Endothelial cell of umbilical vein (primary cell): ENCODE measurements at regions not wholly inside any gene's neighbourhood (a gene's known extent, or its start where the extent isn't known, plus 50 kb on each side); places are given as distances from the start of the nearest gene placed in this dataset.

Experiments used
- BruUV-seq: library from RNA; stranded (reverse); fragments of 400-500 nt; replicated peaks from 2 replicates; lab custom pipeline; 2021; lab: Mats Ljungman, UMichigan
- CTCF ChIA-PET: fragments of 300-600, 350-600 bp; sonication (Branson Sonifier 250); formaldehyde crosslinking; loops from one replicate; lab custom pipeline; 2021; ENCODE audit warnings: antibody characterized with exemption, inconsistent platforms; lab: Charles Lee
- POLR2A ChIA-PET: fragments of 300-600, 350-600 bp; sonication (Branson Sonifier 250); formaldehyde crosslinking; loops from one replicate; lab custom pipeline; 2021; ENCODE audit warnings: antibody characterized with exemption, inconsistent platforms; lab: Charles Lee
- DNase-seq: peaks from one replicate; pipeline ENCODE4 v3.0.0-alpha.2; 2011; ENCODE audit warnings: low read depth, low spot score
- FAIRE-seq: peaks from 2 replicates; lab custom pipeline; 2011; peaks lifted over from hg19 to GRCh38; lab: Jason Lieb, UNC
- H2AFZ ChIP-seq: 2 replicates; pipeline ENCODE4 v1.6.0; 2012; ENCODE audit warnings: low read depth, low read length, control low read depth, inconsistent platforms
- H3K27ac ChIP-seq: 2 replicates; pipeline ENCODE4 v1.5.1; 2011; ENCODE audit warnings: low read depth, mild to moderate bottlenecking, control low read depth, low read length, moderate library complexity; ENCODE audit not compliant: insufficient read depth
- H3K27me3 ChIP-seq, 2 experiments: 2 replicates each; pipeline versions ENCODE4 v1.6.0 to v1.6.1; 2011; ENCODE audit warnings: low read length in 2 of 2, mixed read lengths in 1 of 2; ENCODE audit not compliant: control insufficient read depth in 2 of 2, insufficient read depth in 2 of 2
- H3K36me3 ChIP-seq, 2 experiments: 2 replicates in 1 of 2; 3 replicates in 1 of 2; pipeline ENCODE4 v1.5.1; 2011; ENCODE audit warnings: low read length in 2 of 2, mild to moderate bottlenecking in 1 of 2, moderate library complexity in 1 of 2; ENCODE audit not compliant: control insufficient read depth in 2 of 2, insufficient read depth in 2 of 2; ENCODE audit errors: extremely low read depth in 1 of 2
- H3K4me1 ChIP-seq: 3 replicates; pipeline ENCODE4 v1.5.1; 2011; ENCODE audit warnings: mild to moderate bottlenecking, low read length; ENCODE audit not compliant: control insufficient read depth, insufficient read depth; ENCODE audit errors: extremely low read depth
- H3K4me2 ChIP-seq: 2 replicates; pipeline ENCODE4 v1.6.1; 2011; ENCODE audit warnings: low read length, control low read depth, mixed read lengths; ENCODE audit not compliant: insufficient read depth
- H3K4me3 ChIP-seq, 3 experiments: fragments of 200-600 bp in 1 of 3; sonication (generic), shearing (Covaris generic) in 1 of 3; replicated peaks in 1 of 3; 2 replicates each; pipeline ENCODE4 v1.5.1; 2011 to 2016; ENCODE audit warnings: control low read depth in 3 of 3, low read length in 3 of 3, mild to moderate bottlenecking in 2 of 3, inconsistent platforms in 1 of 3, low read depth in 1 of 3, moderate library complexity in 1 of 3; ENCODE audit not compliant: insufficient read depth in 1 of 3
- H3K79me2 ChIP-seq: 2 replicates; pipeline ENCODE4 v1.6.0; 2012; ENCODE audit warnings: low read length, inconsistent platforms; ENCODE audit not compliant: control insufficient read depth, insufficient read depth
- H3K9ac ChIP-seq: replicated peaks from 2 replicates; pipeline ENCODE3; 2011; ENCODE audit warnings: low read length, control low read depth; ENCODE audit not compliant: insufficient read depth; ENCODE audit errors: extremely low read depth
- H3K9me1 ChIP-seq: replicated peaks from 3 replicates; pipeline ENCODE4 v1.6.0; 2011; ENCODE audit warnings: mild to moderate bottlenecking, low read length; ENCODE audit not compliant: control insufficient read depth, insufficient read depth; ENCODE audit errors: extremely low read depth
- H3K9me3 ChIP-seq: replicated peaks from 2 replicates; pipeline ENCODE4 v1.5.1; 2012; ENCODE audit warnings: low read length, inconsistent platforms; ENCODE audit not compliant: control insufficient read depth, insufficient read depth
- H4K20me1 ChIP-seq: replicated peaks from 2 replicates; pipeline ENCODE3; 2011; ENCODE audit warnings: mild to moderate bottlenecking, low read length; ENCODE audit not compliant: control insufficient read depth, insufficient read depth; ENCODE audit errors: extremely low read depth
- EZH2 ChIP-seq: IDR thresholded peaks from 2 replicates; pipeline ENCODE4 v1.6.1; 2012; ENCODE audit warnings: borderline replicate concordance, low read depth, mild to moderate bottlenecking, moderate library complexity, low read length, inconsistent platforms; ENCODE audit not compliant: severe bottlenecking
- FOS ChIP-seq: IDR thresholded peaks from 2 replicates; pipeline ENCODE4 v1.6.1; 2011; ENCODE audit warnings: mild to moderate bottlenecking, low read length, moderate library complexity, borderline replicate concordance; ENCODE audit not compliant: insufficient read depth
- GATA2 ChIP-seq: IDR thresholded peaks from 2 replicates; pipeline ENCODE4 v1.7.0; 2011; ENCODE audit warnings: low read depth, mild to moderate bottlenecking, moderate library complexity, mixed read lengths, low read length; ENCODE audit not compliant: insufficient read length, insufficient read depth
- JUN ChIP-seq: IDR thresholded peaks from 2 replicates; pipeline ENCODE4 v1.6.1; 2011; ENCODE audit warnings: borderline replicate concordance, low read depth; ENCODE audit not compliant: insufficient read length, insufficient read depth
- MYC ChIP-seq: IDR thresholded peaks from one replicate; pipeline ENCODE4 v1.6.1; 2011; ENCODE audit warnings: mild to moderate bottlenecking, low read depth, low read length
- POLR2A ChIP-seq: IDR thresholded peaks from 2 replicates; pipeline ENCODE4 v1.6.1; 2012; ENCODE audit warnings: low read depth, mild to moderate bottlenecking, control low read depth, low read length
- POLR2AphosphoS5 ChIP-seq: IDR thresholded peaks from 2 replicates; pipeline ENCODE4 v1.6.1; 2012; ENCODE audit warnings: low read depth, mild to moderate bottlenecking, control low read depth, low read length, moderate library complexity; ENCODE audit not compliant: insufficient read depth
- dilution Hi-C: fragments of 300-500 bp; cut with MboI; formaldehyde crosslinking; loops from one replicate; pipeline ENCODE4 v1.15.0; 2019; ENCODE audit warnings: low sequenced_read_pairs; ENCODE audit not compliant: extremely low pct_ligation_motif_present
- intact Hi-C: fragments of 100-400 bp; cut with micrococcal nuclease; formaldehyde crosslinking; loops from one replicate; pipeline ENCODE4 v1.10.0; 2022
- TF ChIP-seq, protein P1 (sequence below), 2 donors: IDR thresholded peaks; 1 replicate in 1 of 2; 2 replicates in 1 of 2; pipeline ENCODE4 v1.5.1; 2011; ENCODE audit warnings: low read length in 2 of 2, mild to moderate bottlenecking in 2 of 2, moderate library complexity in 2 of 2, control low read depth in 1 of 2, inconsistent platforms in 1 of 2, low read depth in 1 of 2; ENCODE audit not compliant: insufficient read depth in 1 of 2; ENCODE audit errors: extremely low read depth in 1 of 2
- TF ChIP-seq, protein P2 (sequence below): IDR thresholded peaks from 2 replicates; pipeline ENCODE4 v1.6.1; 2011; ENCODE audit not compliant: insufficient read depth, insufficient read length

DNA sequence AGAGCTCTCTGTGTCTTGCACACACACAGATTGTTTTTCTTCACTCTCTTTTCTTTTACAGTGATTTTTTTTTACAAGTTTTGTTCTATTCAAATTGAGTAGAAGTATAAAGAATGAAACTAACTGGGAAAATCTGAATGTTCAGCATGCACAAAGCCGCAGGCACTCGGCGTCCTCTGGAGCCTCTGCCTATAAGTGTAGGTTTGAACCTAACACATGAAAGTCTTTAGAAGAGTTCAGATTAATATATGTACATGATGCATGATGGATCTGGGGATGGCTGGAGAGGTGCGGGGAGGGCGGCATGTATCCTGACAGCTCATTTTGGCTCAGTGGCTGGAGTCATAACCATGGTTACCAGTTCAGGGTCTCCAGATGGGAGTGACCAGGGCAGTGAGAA lies 301.1 kb upstream of the CDH4 start:
- BruUV-seq = no TSS peak
- no peaks in the 10 kb centered on the region for H3K36me3 ChIP-seq
- no peak for FAIRE-seq
- no peaks in the 10 kb centered on the region for H3K27me3 ChIP-seq
- H3K9me1 ChIP-seq = no peaks in the 10 kb centered on the region
- no peaks in the 10 kb centered on the region for H4K20me1 ChIP-seq
- H3K9ac ChIP-seq = no peak overlapping the region
- DNase-seq = no peak
- H3K4me3 ChIP-seq = no peak overlapping the region
- POLR2A ChIA-PET = no interaction called here
- H2AFZ ChIP-seq = no peak overlapping the region
- peaks cover 10% of the 10 kb centered on the region for H3K9me3 ChIP-seq
- H3K27ac ChIP-seq = no peak overlapping the region
- H3K79me2 ChIP-seq = no peaks in the 10 kb centered on the region
- no peak for TF ChIP-seq POLR2A
- TF ChIP-seq MYC = no peak
- TF ChIP-seq JUN = no peak
- no peak for TF ChIP-seq FOS
- no peak overlapping the region for H3K4me2 ChIP-seq
- intact Hi-C loops (no loop called here), dilution Hi-C loops (no loop called here)
- no peaks in the 10 kb centered on the region for H3K4me1 ChIP-seq
- CTCF ChIA-PET = no interaction called here

DNA sequence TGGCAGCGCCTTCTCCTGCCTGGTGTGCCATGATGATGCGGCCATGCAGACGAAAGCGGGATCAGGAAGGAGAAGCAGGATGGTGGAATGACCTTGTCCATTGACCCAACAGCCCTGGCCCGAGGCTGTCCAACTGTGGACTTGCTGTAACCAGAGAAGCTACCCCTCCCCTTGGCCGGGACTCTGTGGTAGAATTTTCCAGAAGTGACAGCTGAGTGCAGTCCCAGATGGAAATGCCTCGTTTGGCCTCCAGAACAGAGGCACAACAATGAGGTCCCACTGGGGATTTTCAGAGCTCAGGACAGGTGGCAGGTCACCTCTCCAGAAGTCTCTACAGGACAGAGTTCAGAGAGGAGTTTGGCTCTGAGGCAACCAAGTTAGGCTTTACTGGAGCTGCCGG lies 299.2 kb upstream of the CDH4 start:
- no peaks in the 10 kb centered on the region for H3K36me3 ChIP-seq
- no peaks in the 10 kb centered on the region for H3K9me1 ChIP-seq
- dilution Hi-C loops = no loop called here
- DNase-seq = no peak
- H3K9ac ChIP-seq = no peak overlapping the region
- H3K27me3 ChIP-seq = no peaks in the 10 kb centered on the region
- ChIA-PET POLR2A (no interaction called here), CTCF (no interaction called here)
- H3K4me1 ChIP-seq = no peaks in the 10 kb centered on the region
- TF ChIP-seq, protein P1, sequence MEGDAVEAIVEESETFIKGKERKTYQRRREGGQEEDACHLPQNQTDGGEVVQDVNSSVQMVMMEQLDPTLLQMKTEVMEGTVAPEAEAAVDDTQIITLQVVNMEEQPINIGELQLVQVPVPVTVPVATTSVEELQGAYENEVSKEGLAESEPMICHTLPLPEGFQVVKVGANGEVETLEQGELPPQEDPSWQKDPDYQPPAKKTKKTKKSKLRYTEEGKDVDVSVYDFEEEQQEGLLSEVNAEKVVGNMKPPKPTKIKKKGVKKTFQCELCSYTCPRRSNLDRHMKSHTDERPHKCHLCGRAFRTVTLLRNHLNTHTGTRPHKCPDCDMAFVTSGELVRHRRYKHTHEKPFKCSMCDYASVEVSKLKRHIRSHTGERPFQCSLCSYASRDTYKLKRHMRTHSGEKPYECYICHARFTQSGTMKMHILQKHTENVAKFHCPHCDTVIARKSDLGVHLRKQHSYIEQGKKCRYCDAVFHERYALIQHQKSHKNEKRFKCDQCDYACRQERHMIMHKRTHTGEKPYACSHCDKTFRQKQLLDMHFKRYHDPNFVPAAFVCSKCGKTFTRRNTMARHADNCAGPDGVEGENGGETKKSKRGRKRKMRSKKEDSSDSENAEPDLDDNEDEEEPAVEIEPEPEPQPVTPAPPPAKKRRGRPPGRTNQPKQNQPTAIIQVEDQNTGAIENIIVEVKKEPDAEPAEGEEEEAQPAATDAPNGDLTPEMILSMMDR (IDR thresholded peaks at IDR 0.05; ENCODE audit: extremely low read depth in 1 of 2, insufficient read depth in 1 of 2, low read depth in 1 of 2, low read length in 2 of 2) = no peak
- TF ChIP-seq MYC (no peak), FOS (no peak), POLR2A (no peak), JUN (no peak), GATA2 (no peak), EZH2 (no peak), POLR2AphosphoS5 (no peak)
- TF ChIP-seq, protein P2, sequence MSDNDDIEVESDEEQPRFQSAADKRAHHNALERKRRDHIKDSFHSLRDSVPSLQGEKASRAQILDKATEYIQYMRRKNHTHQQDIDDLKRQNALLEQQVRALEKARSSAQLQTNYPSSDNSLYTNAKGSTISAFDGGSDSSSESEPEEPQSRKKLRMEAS = no peak
- peaks cover 5% of the 10 kb centered on the region for H3K9me3 ChIP-seq
- H4K20me1 ChIP-seq = no peaks in the 10 kb centered on the region
- no peaks in the 10 kb centered on the region for H3K79me2 ChIP-seq
- intact Hi-C loops = no loop called here
- no peak for FAIRE-seq
- no peak overlapping the region for H3K4me3 ChIP-seq
- no peak overlapping the region for H2AFZ ChIP-seq
- H3K27ac ChIP-seq = no peak overlapping the region
- BruUV-seq = no TSS peak
- no peak overlapping the region for H3K4me2 ChIP-seq
